K562 (cell line): ENCODE measurements at regions not wholly inside any gene's neighbourhood (a gene's known extent, or its start where the extent isn't known, plus 50 kb on each side); places are given as distances from the start of the nearest gene placed in this dataset.

Experiments used
- DACH1 ChIP-seq: fragments of 450-650 bp; IDR thresholded peaks from 2 replicates; pipeline ENCODE4 v1.6.1; 2018; ENCODE audit not compliant: partially characterized antibody
- EGR1 ChIP-seq: fragments of 450-650 bp; conservative IDR thresholded peaks from 2 replicates; pipeline ENCODE4 v1.6.1; 2017; ENCODE audit warnings: mild to moderate bottlenecking
- MAFF ChIP-seq: IDR thresholded peaks from 2 replicates; pipeline ENCODE4 v1.6.1; 2012; ENCODE audit warnings: low read length, improper control_type of control experiment
- SNRNP70 ChIP-seq: fragments of 200-400 bp; formaldehyde crosslinking; optimal IDR thresholded peaks from 2 replicates; pipeline ENCODE3; 2017; ENCODE audit warnings: low read depth, low read length
- ZNF133 ChIP-seq: fragments of 250-450 bp; sonication (Bioruptor Pico); IDR thresholded peaks from 2 replicates; pipeline ENCODE4 v1.4.0; 2020; ENCODE audit warnings: mild to moderate bottlenecking
- TF ChIP-seq, protein P1 (sequence below): fragments of 450-650 bp; IDR thresholded peaks from 2 replicates; pipeline ENCODE4 v1.6.1; 2016; ENCODE audit warnings: mild to moderate bottlenecking
- TF ChIP-seq, protein P2 (sequence below): sonication (generic); formaldehyde crosslinking; IDR thresholded peaks from 2 replicates; pipeline ENCODE4 v1.8.1; 2023; ENCODE audit warnings: missing genetic modification reagents, mild to moderate bottlenecking, borderline replicate concordance

DNA sequence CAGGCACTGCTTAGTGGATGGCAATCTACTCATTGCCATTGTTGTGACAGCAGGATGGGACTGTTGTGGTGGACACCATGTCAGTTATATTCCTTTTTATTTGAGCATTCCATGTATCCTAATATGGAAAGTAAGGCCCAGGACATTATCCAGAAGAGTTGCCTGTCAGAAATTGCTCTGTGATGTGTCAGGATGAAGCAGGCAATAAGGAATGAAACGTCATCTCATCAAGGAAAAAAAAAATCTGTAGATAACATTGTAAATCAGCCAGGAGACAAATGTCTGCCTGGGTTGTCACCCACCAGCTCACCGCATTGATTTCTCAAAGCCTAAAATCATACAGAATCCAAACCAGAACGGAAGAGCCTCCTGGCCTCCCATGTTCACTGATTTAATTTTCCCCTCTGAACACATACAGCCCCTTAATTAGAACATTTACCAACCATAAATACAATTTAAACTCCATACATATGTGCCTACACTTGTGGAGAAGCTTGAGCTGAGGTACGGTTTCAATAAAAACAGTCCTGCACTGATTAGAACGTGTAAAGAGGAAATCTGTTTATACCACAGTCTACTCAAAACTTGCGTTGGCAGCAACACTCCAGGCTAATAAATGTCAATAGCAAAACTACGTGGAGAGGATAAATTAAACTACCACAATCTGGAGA, 73.9 kb downstream of the FOXD1 start (continued):
- no peak for TF ChIP-seq ZNF133 (CRISPR knock-in tag)
- TF ChIP-seq, protein P1, sequence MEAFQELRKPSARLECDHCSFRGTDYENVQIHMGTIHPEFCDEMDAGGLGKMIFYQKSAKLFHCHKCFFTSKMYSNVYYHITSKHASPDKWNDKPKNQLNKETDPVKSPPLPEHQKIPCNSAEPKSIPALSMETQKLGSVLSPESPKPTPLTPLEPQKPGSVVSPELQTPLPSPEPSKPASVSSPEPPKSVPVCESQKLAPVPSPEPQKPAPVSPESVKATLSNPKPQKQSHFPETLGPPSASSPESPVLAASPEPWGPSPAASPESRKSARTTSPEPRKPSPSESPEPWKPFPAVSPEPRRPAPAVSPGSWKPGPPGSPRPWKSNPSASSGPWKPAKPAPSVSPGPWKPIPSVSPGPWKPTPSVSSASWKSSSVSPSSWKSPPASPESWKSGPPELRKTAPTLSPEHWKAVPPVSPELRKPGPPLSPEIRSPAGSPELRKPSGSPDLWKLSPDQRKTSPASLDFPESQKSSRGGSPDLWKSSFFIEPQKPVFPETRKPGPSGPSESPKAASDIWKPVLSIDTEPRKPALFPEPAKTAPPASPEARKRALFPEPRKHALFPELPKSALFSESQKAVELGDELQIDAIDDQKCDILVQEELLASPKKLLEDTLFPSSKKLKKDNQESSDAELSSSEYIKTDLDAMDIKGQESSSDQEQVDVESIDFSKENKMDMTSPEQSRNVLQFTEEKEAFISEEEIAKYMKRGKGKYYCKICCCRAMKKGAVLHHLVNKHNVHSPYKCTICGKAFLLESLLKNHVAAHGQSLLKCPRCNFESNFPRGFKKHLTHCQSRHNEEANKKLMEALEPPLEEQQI, result no peak
- TF ChIP-seq, protein P2, sequence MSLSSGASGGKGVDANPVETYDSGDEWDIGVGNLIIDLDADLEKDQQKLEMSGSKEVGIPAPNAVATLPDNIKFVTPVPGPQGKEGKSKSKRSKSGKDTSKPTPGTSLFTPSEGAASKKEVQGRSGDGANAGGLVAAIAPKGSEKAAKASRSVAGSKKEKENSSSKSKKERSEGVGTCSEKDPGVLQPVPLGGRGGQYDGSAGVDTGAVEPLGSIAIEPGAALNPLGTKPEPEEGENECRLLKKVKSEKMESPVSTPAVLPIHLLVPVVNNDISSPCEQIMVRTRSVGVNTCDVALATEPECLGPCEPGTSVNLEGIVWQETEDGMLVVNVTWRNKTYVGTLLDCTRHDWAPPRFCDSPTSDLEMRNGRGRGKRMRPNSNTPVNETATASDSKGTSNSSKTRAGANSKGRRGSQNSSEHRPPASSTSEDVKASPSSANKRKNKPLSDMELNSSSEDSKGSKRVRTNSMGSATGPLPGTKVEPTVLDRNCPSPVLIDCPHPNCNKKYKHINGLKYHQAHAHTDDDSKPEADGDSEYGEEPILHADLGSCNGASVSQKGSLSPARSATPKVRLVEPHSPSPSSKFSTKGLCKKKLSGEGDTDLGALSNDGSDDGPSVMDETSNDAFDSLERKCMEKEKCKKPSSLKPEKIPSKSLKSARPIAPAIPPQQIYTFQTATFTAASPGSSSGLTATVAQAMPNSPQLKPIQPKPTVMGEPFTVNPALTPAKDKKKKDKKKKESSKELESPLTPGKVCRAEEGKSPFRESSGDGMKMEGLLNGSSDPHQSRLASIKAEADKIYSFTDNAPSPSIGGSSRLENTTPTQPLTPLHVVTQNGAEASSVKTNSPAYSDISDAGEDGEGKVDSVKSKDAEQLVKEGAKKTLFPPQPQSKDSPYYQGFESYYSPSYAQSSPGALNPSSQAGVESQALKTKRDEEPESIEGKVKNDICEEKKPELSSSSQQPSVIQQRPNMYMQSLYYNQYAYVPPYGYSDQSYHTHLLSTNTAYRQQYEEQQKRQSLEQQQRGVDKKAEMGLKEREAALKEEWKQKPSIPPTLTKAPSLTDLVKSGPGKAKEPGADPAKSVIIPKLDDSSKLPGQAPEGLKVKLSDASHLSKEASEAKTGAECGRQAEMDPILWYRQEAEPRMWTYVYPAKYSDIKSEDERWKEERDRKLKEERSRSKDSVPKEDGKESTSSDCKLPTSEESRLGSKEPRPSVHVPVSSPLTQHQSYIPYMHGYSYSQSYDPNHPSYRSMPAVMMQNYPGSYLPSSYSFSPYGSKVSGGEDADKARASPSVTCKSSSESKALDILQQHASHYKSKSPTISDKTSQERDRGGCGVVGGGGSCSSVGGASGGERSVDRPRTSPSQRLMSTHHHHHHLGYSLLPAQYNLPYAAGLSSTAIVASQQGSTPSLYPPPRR (CRISPR knock-in tag), result no peak
- no peak for TF ChIP-seq EGR1
- TF ChIP-seq SNRNP70, result no peak
- TF ChIP-seq MAFF, result no peak
- TF ChIP-seq DACH1, result no peak
